ENCODE measurements at regions not wholly inside any gene's neighbourhood (a gene's known extent, or its start where the extent isn't known, plus 50 kb on each side); places are given as distances from the start of the nearest gene placed in this dataset.

DNA sequence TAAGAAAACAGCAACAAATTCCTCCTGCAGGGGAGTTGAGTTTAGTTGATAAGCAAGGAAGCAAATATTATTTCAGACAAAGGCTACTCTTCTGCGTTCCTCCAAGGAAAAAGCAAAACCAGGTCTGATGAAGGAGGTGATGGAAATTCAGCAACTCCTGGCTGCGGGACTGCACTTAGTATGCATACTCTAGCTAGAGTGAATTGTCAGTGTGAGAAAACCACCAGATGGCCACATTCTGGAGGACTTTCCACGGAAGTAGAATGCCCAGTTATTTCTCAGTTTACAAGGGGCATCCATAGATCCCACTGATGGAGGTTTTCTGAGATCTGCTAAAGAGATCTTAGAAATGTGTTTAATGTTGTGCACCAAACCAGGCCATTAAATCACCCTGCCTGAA is 338.6 kb upstream of the PUDP start:
- Mint-ChIP-seq H3K9me3 (peaks cover 0 to 5% of the 10 kb centered on the region in 2 experiments; a peak in 3 of 5 replicates), H3K4me3 (no peak overlapping the region)

More for the DNA sequence above, 338.6 kb upstream of the PUDP start:
- Histone ChIP-seq H2BK15ac (ENCODE audit: low read depth, low read length) (no peak overlapping the region), H3K23me2 (ENCODE audit: insufficient read length, low read depth, low read length, poor library complexity, severe bottlenecking) (no peaks in the 10 kb centered on the region), H3K23ac (ENCODE audit: insufficient read length, low read depth, low read length) (no peak overlapping the region), H2BK120ac (ENCODE audit: low read depth, low read length, poor library complexity, severe bottlenecking) (no peak overlapping the region), H2BK5ac (ENCODE audit: insufficient read length, low read length) (no peak overlapping the region), H4K91ac (ENCODE audit: insufficient read length, low read depth, low read length) (no peak overlapping the region), H3K27me3 (ENCODE audit: insufficient read depth, low read length) (no peaks in the 10 kb centered on the region), H2BK12ac (ENCODE audit: insufficient read length, low read depth, low read length) (no peak overlapping the region), H3K14ac (ENCODE audit: insufficient read depth, low read length) (no peak overlapping the region), H3T11ph (ENCODE audit: low read length) (no peak overlapping the region), H4K5ac (ENCODE audit: insufficient read length, low read depth, low read length) (no peak overlapping the region), H4K20me1 (ENCODE audit: control insufficient read depth, insufficient read depth, insufficient read length) (no peaks in the 10 kb centered on the region), H3K27ac (ENCODE audit: insufficient read length, low read depth, low read length) (no peak overlapping the region), H3K79me1 (ENCODE audit: insufficient read depth, low read depth, low read length, poor library complexity, severe bottlenecking) (no peaks in the 10 kb centered on the region), H2BK20ac (ENCODE audit: low read depth, low read length, poor library complexity, severe bottlenecking) (no peak overlapping the region), H3K9ac (ENCODE audit: extremely low read depth, insufficient read length, low read length) (no peak overlapping the region), H2AFZ (ENCODE audit: low read length) (no peak overlapping the region), H2AK5ac (ENCODE audit: insufficient read length, low read length) (no peak overlapping the region), H3K9me3 (ENCODE audit: control insufficient read depth, low read depth, low read length) (no peaks in the 10 kb centered on the region), H3K4me2 (ENCODE audit: insufficient read depth, insufficient read length, low read length) (no peak overlapping the region), H3K4me1 (ENCODE audit: insufficient read depth, low read length) (no peaks in the 10 kb centered on the region), H3K56ac (ENCODE audit: insufficient read length, low read depth, low read length) (no peak overlapping the region), H3K4ac (ENCODE audit: low read depth, low read length) (no peak overlapping the region), H3K79me2 (ENCODE audit: insufficient read depth, low read length) (no peaks in the 10 kb centered on the region), H4K8ac (replicated peaks; ENCODE audit: insufficient read length, low read depth, low read length) (no peak overlapping the region), H3K18ac (ENCODE audit: insufficient read length, low read depth, low read length) (no peak overlapping the region)
- WGBS (ENCODE audit: extremely low coverage, insufficient read length, low lambda C conversion rate): no CpG with 5 or more reads among the region's 3 CpGs
- H3K27me3 Mint-ChIP-seq (ENCODE audit: low read depth): peaks cover 2% of the 10 kb centered on the region; the same call in 1 of the 2 replicates
- TF ChIP-seq, protein P1, sequence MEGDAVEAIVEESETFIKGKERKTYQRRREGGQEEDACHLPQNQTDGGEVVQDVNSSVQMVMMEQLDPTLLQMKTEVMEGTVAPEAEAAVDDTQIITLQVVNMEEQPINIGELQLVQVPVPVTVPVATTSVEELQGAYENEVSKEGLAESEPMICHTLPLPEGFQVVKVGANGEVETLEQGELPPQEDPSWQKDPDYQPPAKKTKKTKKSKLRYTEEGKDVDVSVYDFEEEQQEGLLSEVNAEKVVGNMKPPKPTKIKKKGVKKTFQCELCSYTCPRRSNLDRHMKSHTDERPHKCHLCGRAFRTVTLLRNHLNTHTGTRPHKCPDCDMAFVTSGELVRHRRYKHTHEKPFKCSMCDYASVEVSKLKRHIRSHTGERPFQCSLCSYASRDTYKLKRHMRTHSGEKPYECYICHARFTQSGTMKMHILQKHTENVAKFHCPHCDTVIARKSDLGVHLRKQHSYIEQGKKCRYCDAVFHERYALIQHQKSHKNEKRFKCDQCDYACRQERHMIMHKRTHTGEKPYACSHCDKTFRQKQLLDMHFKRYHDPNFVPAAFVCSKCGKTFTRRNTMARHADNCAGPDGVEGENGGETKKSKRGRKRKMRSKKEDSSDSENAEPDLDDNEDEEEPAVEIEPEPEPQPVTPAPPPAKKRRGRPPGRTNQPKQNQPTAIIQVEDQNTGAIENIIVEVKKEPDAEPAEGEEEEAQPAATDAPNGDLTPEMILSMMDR (conservative IDR thresholded peaks at IDR 0.05): no peak
- no peak for DNase-seq
- no peak overlapping the region for H3K27ac Mint-ChIP-seq
- no peaks in the 10 kb centered on the region; a peak in 1 of 7 replicates for H3K36me3 Mint-ChIP-seq (ENCODE audit: insufficient read depth in 1 of 3, low read depth in 3 of 3)
- H3K4me1 Mint-ChIP-seq: peaks cover 0 to 3% of the 10 kb centered on the region in 2 experiments; a peak in 1 of 4 replicates

Data from H9 (cell line).